Fibroblast of villous mesenchyme (primary cell): ENCODE measurements at regions not wholly inside any gene's neighbourhood (a gene's known extent, or its start where the extent isn't known, plus 50 kb on each side); places are given as distances from the start of the nearest gene placed in this dataset.

Experiments
- DNase-seq: peaks from one replicate; pipeline ENCODE4 v3.0.0-alpha.2; 2010; ENCODE audit warnings: low read depth
- H3K4me3 ChIP-seq: 2 replicates; pipeline ENCODE4 v1.5.1; 2011; ENCODE audit warnings: low read depth, mild to moderate bottlenecking, low read length
- CTCF ChIP-seq: IDR thresholded peaks from 2 replicates; pipeline ENCODE4 v1.5.1; 2012; ENCODE audit warnings: low read depth, mild to moderate bottlenecking, low read length; ENCODE audit not compliant: insufficient read depth

GRCh38 chr9:107715740-107716139 is 226.2 kb upstream of the KLF4 start:
- no peak overlapping the region for H3K4me3 ChIP-seq
- no peak for TF ChIP-seq CTCF

GRCh38 chr9:107713470-107713869 is 223.9 kb upstream of the KLF4 start:
- no peak for DNase-seq
- H3K4me3 ChIP-seq = no peak overlapping the region
- TF ChIP-seq CTCF = no peak

More at GRCh38 chr9:107715740-107716139, 226.2 kb upstream of the KLF4 start:
- no peak for DNase-seq

GRCh38 chr9:107712390-107712789 is 222.8 kb upstream of the KLF4 start:
- DNase-seq = peak; percentile 65

GRCh38 chr9:107711542-107711941 is 222.0 kb upstream of the KLF4 start:
- TF ChIP-seq CTCF = no peak
- no peak overlapping the region for H3K4me3 ChIP-seq
- DNase-seq = peak; percentile 94

More at GRCh38 chr9:107712390-107712789, 222.8 kb upstream of the KLF4 start:
- TF ChIP-seq CTCF = peak; percentile 24
- no peak overlapping the region for H3K4me3 ChIP-seq

GRCh38 chr9:107710953-107711352 is 221.4 kb upstream of the KLF4 start:
- TF ChIP-seq CTCF = no peak
- no peak for DNase-seq
- no peak overlapping the region for H3K4me3 ChIP-seq

- no peak for TF ChIP-seq CTCF
- no peak for DNase-seq
- H3K4me3 ChIP-seq = no peak overlapping the region
These were observed 221.0 kb upstream of the KLF4 start for GRCh38 chr9:107710546-107710945.

GRCh38 chr9:107708791-107709190 is 219.2 kb upstream of the KLF4 start:
- no peak for TF ChIP-seq CTCF
- DNase-seq = no peak
- H3K4me3 ChIP-seq = no peak overlapping the region
